ENCODE measurements at regions not wholly inside any gene's neighbourhood (a gene's known extent, or its start where the extent isn't known, plus 50 kb on each side); places are given as distances from the start of the nearest gene placed in this dataset.

DNA sequence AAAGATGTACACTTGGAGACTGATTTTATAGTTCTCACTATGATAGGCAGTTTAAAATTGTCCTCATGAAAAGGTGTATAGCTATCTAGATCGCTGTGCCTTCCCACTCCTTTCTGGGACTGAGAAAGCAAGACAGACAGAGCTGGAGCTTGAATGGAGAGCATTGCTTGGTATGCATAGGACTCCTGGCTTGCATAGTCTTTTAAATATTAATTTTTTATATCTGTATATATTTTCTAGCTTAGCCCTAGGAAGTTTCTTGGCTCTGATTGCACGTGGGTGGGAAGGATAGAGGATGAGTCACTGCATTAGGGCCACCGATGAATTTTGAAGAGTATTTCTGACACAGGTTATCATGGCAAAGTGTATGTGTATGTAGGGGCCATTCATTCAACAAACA lies 150.0 kb upstream of the SPACA1 start:
- TF ChIP-seq POLR2A (IDR thresholded peaks at IDR 0.05; ENCODE audit: low read length) (no peak), GATA1 (IDR thresholded peaks at IDR 0.05; ENCODE audit: low read depth, low read length) (no peak)

All from erythroblast (primary cell).